CD4-positive, CD25-positive, alpha-beta regulatory T cell (primary cell): ENCODE measurements at regions not wholly inside any gene's neighbourhood (a gene's known extent, or its start where the extent isn't known, plus 50 kb on each side); places are given as distances from the start of the nearest gene placed in this dataset.

ENCODE experiments used
- ATAC-seq, 2 donors: fragments of 150-1000 bp; cut with Tn5 transposase; one replicate each; pipeline ENCODE4 v1.10.0; 2021; ENCODE audit warnings: low read depth in 2 of 2, moderate number of reproducible peaks in 2 of 2, moderate library complexity in 1 of 2
- DNase-seq, 3 donors: peaks; one replicate each; pipeline versions ENCODE4 v3.0.0 to v3.0.0-alpha.2; 2012 to 2022; ENCODE audit warnings: mixed read lengths in 1 of 3
- H3K27ac ChIP-seq: one replicate; pipeline ENCODE4 v1.7.0; 2013; ENCODE audit warnings: mild to moderate bottlenecking, low read length; ENCODE audit not compliant: insufficient read depth, poor library complexity, severe bottlenecking
- H3K27me3 ChIP-seq: one replicate; pipeline ENCODE4 v1.7.0; 2013; ENCODE audit warnings: low read length; ENCODE audit not compliant: control insufficient read depth, insufficient read depth
- H3K36me3 ChIP-seq: one replicate; pipeline ENCODE4 v1.7.0; 2013; ENCODE audit warnings: mild to moderate bottlenecking, low read length, moderate library complexity; ENCODE audit not compliant: control insufficient read depth, insufficient read depth
- H3K4me1 ChIP-seq: 2 replicates; pipeline ENCODE4 v1.7.0; 2013; ENCODE audit warnings: mild to moderate bottlenecking, low read length; ENCODE audit not compliant: insufficient read depth, control insufficient read depth, poor library complexity, severe bottlenecking
- H3K4me3 ChIP-seq: one replicate; pipeline ENCODE4 v1.7.0; 2013; ENCODE audit warnings: low read depth, mild to moderate bottlenecking, low read length, moderate library complexity
- H3K9me3 ChIP-seq, 2 experiments: 1 replicate in 1 of 2; 2 replicates in 1 of 2; pipeline ENCODE4 v1.7.0; 2013; ENCODE audit warnings: low read length in 2 of 2, mild to moderate bottlenecking in 1 of 2, moderate library complexity in 1 of 2; ENCODE audit not compliant: control insufficient read depth in 2 of 2
- H3K27ac Mint-ChIP-seq, 3 donors: one replicate each; pipeline ENCODE4 v1.8.0; 2020 to 2022; ENCODE audit warnings: mild to moderate bottlenecking in 3 of 3, mixed read lengths in 3 of 3, moderate library complexity in 2 of 3
- H3K27me3 Mint-ChIP-seq: one replicate; pipeline ENCODE4 v1.8.0; 2022; ENCODE audit warnings: mild to moderate bottlenecking, mixed read lengths
- H3K36me3 Mint-ChIP-seq: one replicate; pipeline ENCODE4 v1.8.0; 2020; ENCODE audit warnings: mixed read lengths
- H3K4me1 Mint-ChIP-seq, 4 donors: one replicate each; pipeline ENCODE4 v1.8.0; 2020 to 2022; ENCODE audit warnings: mixed read lengths in 4 of 4, mild to moderate bottlenecking in 1 of 4
- H3K4me3 Mint-ChIP-seq, 4 donors: one replicate each; pipeline ENCODE4 v1.8.0; 2020 to 2022; ENCODE audit warnings: mild to moderate bottlenecking in 4 of 4, mixed read lengths in 4 of 4, moderate library complexity in 3 of 4
- H3K9me3 Mint-ChIP-seq, 7 donors: one replicate each; pipeline ENCODE4 v1.8.0; 2020 to 2022; ENCODE audit warnings: mixed read lengths in 7 of 7, mild to moderate bottlenecking in 3 of 7, moderate library complexity in 2 of 7

DNA sequence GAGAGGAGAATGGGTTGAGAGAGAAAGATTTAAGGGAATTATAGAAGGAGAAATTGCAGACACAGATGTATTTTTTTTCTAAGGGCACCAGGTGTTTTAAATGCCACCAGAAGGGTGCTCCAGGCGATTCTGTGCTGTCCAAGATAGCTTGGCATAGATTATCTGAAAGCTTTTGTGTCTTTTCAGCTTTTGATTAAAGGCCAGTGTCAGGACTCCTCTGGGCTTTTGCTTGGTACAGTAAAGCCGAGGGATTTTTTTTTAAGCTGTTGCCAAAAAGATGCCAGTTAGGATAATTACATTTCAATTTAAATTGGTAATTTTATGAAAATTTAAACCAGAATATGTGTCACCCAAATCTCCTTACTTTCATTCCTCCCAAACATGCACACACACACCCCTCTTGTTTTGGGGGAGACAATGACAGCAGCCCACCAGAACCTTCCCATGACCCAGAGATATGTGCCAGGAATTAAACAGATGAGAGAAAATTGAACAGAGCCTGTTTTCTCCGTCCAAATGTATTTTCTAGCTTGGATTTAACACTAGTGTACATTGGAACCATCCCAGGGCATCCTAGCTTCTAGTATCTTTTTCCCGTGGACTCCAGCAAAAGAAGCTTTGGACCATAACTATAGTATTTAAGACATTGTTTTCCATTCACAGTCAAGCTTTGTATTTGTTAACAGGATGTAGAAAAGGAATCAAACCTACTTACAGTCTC is 670.7 kb upstream of the CXADR start:
- Histone ChIP-seq H3K4me3 (no peak overlapping the region), H3K27ac (no peak overlapping the region), H3K4me1 (no peaks in the 10 kb centered on the region), H3K36me3 (no peaks in the 10 kb centered on the region), H3K27me3 (no peaks in the 10 kb centered on the region), H3K9me3 (no peaks in the 10 kb centered on the region)
- DNase-seq (no peak), ATAC-seq (no peak)
- Mint-ChIP-seq H3K27me3 (no peaks in the 10 kb centered on the region), H3K9me3 (peaks cover 0 to 23% (median 8%) of the 10 kb centered on the region in 7 donors), H3K36me3 (no peaks in the 10 kb centered on the region), H3K27ac (no peak overlapping the region), H3K4me1 (no peaks in the 10 kb centered on the region), H3K4me3 (no peak overlapping the region)

DNA sequence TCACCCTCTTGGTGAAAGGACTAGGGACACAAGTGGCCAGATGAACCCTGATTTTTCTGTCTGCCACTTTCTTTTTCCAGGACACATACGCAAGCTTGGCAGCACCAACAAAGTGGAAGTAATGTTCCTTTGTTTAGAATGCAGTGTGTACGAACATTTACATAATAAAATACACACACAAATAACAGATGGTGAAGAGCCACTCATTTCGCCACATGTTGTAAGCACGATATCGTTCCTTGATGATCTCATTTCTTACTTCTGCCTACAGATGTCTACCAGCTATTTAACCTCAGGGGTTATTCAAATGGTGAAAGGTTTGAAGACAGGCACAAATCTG is 670.2 kb upstream of the CXADR start:
- no peaks in the 10 kb centered on the region for H3K36me3 Mint-ChIP-seq
- no peaks in the 10 kb centered on the region for H3K27me3 ChIP-seq
- no peaks in the 10 kb centered on the region for H3K4me1 Mint-ChIP-seq
- no peaks in the 10 kb centered on the region for H3K27me3 Mint-ChIP-seq
- H3K36me3 ChIP-seq, result no peaks in the 10 kb centered on the region
- H3K27ac ChIP-seq, result no peak overlapping the region
- H3K27ac Mint-ChIP-seq, result no peak overlapping the region
- no peak overlapping the region for H3K4me3 ChIP-seq
- ATAC-seq, result no peak
- no peak for DNase-seq
- H3K4me3 Mint-ChIP-seq, result no peak overlapping the region
- no peaks in the 10 kb centered on the region for H3K9me3 ChIP-seq
- H3K4me1 ChIP-seq, result no peaks in the 10 kb centered on the region
- peaks cover 0 to 23% (median 8%) of the 10 kb centered on the region in 7 donors for H3K9me3 Mint-ChIP-seq

DNA sequence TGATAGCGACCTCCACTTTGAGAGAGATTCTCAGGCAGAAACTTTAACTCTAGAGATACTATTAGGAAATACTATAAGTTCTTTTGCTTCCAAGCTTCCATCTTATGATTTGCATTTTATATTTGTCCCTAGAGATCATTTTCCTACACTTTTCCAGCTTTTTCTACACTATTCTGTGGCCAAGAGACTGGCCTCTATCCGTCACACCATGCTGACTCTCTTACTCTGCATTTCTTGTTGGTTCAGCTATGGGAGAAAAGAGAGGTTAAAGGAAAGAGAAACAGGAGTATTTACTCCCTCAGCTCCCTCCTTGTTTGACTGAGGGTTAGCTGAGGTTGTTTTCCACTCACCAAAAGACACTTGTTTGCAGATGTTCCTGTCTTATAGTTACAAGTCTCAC is 665.6 kb upstream of the CXADR start:
- ATAC-seq, result no peak
- Mint-ChIP-seq H3K27ac (no peak overlapping the region), H3K4me1 (no peaks in the 10 kb centered on the region)

DNA sequence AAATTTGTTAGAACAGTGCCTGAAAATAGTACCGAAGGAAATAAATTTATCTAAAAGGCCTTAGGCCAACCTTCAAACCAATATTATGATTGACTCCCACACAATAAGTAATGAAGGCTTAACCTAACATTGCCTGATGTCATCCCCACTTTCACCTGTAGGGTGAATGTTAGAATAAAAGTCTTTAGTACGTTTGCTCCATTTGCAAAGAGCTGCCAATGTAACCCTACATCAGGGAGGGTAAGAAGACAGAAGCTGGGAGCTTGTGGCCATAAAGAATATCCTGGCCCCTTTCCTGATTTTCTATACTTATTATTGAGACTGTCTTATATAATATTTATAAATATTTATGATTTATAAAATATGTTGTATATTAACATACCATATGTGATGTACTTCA is 661.8 kb upstream of the CXADR start:
- no peak for DNase-seq
- H3K9me3 ChIP-seq, result peaks cover 3 to 4% of the 10 kb centered on the region in 2 experiments
- no peaks in the 10 kb centered on the region for H3K4me1 ChIP-seq
- Mint-ChIP-seq H3K4me3 (no peak overlapping the region), H3K9me3 (peaks cover 3 to 27% (median 11%) of the 10 kb centered on the region in 7 donors), H3K27me3 (no peaks in the 10 kb centered on the region), H3K4me1 (no peaks in the 10 kb centered on the region), H3K27ac (no peak overlapping the region), H3K36me3 (no peaks in the 10 kb centered on the region)
- H3K4me3 ChIP-seq, result no peak overlapping the region
- no peaks in the 10 kb centered on the region for H3K36me3 ChIP-seq
- no peak overlapping the region for H3K27ac ChIP-seq
- no peak for ATAC-seq
- H3K27me3 ChIP-seq, result no peaks in the 10 kb centered on the region

More for the DNA sequence above, 665.6 kb upstream of the CXADR start:
- Mint-ChIP-seq H3K27me3 (no peaks in the 10 kb centered on the region), H3K9me3 (peaks cover 0 to 28% (median 11%) of the 10 kb centered on the region in 7 donors), H3K36me3 (no peaks in the 10 kb centered on the region), H3K4me3 (no peak overlapping the region)
- H3K36me3 ChIP-seq, result no peaks in the 10 kb centered on the region
- H3K27ac ChIP-seq, result no peak overlapping the region
- no peak overlapping the region for H3K4me3 ChIP-seq
- no peaks in the 10 kb centered on the region for H3K27me3 ChIP-seq
- H3K4me1 ChIP-seq, result no peaks in the 10 kb centered on the region
- no peak for DNase-seq
- peaks cover 0 to 3% of the 10 kb centered on the region in 2 experiments for H3K9me3 ChIP-seq

DNA sequence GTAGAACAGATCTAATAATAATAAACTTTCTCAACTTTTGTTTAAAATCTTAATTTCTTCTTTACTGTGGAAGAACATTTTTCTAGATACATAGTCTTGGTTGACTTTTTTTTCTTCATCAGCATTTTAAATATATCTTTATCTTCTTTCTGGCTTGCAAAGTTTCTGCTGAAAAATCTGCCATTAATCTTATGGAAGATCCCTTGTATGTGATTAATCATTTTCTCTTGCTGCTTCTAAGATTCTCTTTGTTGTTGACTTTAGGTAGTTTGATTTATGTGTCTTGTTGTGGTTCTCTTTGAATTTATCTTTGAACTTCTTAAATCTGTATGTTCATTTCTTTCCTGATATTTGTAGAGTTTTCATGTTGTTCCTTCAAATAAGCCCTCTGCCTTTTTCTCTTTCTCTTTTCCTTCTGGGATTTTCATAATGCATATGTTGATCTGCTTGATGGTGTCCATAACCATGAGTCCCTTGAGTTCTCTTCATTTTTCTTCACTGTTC is 657.6 kb upstream of the CXADR start:
- no peaks in the 10 kb centered on the region for H3K36me3 ChIP-seq
- H3K27ac Mint-ChIP-seq, result no peak overlapping the region
- no peak for ATAC-seq
- no peak overlapping the region for H3K4me3 Mint-ChIP-seq
- H3K9me3 Mint-ChIP-seq, result peaks cover 3 to 37% (median 14%) of the 10 kb centered on the region in 7 donors
- H3K27ac ChIP-seq, result no peak overlapping the region
- H3K27me3 Mint-ChIP-seq, result no peaks in the 10 kb centered on the region
- H3K4me1 Mint-ChIP-seq, result no peaks in the 10 kb centered on the region
- H3K27me3 ChIP-seq, result no peaks in the 10 kb centered on the region
- no peaks in the 10 kb centered on the region for H3K36me3 Mint-ChIP-seq
- peaks cover 3 to 8% of the 10 kb centered on the region in 2 experiments for H3K9me3 ChIP-seq
- no peak for DNase-seq
- no peaks in the 10 kb centered on the region for H3K4me1 ChIP-seq
- H3K4me3 ChIP-seq, result no peak overlapping the region

DNA sequence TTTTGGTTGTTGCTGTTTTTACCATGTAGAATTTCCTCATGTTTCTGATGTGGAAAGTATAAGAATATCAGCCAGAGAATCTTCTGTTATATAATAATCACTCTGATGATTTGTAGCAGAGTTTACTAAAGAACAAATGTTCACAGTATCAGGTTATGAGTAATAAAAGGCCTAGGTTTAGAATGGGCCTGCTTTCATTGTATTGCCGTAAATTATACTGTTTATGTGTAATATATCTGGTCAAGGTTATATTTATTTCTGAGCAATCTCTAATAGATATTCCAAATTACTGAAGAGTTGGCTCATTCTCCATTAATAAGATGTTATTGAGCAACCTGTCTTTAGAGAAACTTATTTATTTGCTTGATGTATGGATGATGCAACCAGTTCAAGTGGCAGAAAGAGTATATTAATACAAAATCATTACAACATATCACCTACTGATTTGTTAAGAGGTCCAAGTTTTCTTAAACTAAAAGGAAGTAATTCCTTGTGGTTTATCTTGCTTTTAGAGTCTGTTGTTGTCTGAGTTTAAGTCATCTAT is 649.4 kb upstream of the CXADR start:
- Histone ChIP-seq H3K4me1 (no peaks in the 10 kb centered on the region), H3K9me3 (peaks cover 0 to 2% of the 10 kb centered on the region in 2 experiments), H3K27ac (no peak overlapping the region), H3K27me3 (no peaks in the 10 kb centered on the region), H3K36me3 (no peaks in the 10 kb centered on the region), H3K4me3 (no peak overlapping the region)
- no peaks in the 10 kb centered on the region for H3K36me3 Mint-ChIP-seq
- H3K4me1 Mint-ChIP-seq, result no peaks in the 10 kb centered on the region
- H3K4me3 Mint-ChIP-seq, result no peak overlapping the region
- no peaks in the 10 kb centered on the region for H3K27me3 Mint-ChIP-seq
- no peak for DNase-seq
- peaks cover 0 to 21% (median 6%) of the 10 kb centered on the region in 7 donors for H3K9me3 Mint-ChIP-seq
- ATAC-seq, result no peak
- no peak overlapping the region for H3K27ac Mint-ChIP-seq

DNA sequence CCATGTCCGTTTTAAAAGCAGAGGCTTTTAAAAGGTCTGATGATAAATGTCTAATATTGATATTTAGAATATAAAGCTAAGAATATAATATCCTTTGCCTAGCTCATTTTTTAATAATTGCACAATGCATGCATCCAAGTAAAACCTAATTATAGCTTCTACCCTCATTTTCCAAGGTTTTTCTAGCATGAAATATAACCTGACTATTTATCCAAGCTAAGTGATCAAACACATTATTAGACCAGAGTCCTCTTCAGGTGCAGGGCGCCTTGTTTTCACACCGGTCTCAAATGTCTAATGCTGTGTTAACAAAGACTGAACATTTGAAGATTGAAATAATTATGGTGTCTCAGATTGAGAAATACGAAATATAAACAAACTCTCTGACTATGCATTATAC is 648.9 kb upstream of the CXADR start:
- peaks cover 0 to 17% (median 6%) of the 10 kb centered on the region in 7 donors for H3K9me3 Mint-ChIP-seq
- H3K9me3 ChIP-seq, result peaks cover 0 to 1% of the 10 kb centered on the region in 2 experiments
- H3K27me3 ChIP-seq, result no peaks in the 10 kb centered on the region
- H3K4me1 Mint-ChIP-seq, result no peaks in the 10 kb centered on the region
- DNase-seq, result no peak
- no peak overlapping the region for H3K27ac Mint-ChIP-seq
- H3K4me3 ChIP-seq, result no peak overlapping the region
- no peak overlapping the region for H3K4me3 Mint-ChIP-seq
- ATAC-seq, result no peak
- no peaks in the 10 kb centered on the region for H3K36me3 ChIP-seq
- no peak overlapping the region for H3K27ac ChIP-seq
- H3K4me1 ChIP-seq, result no peaks in the 10 kb centered on the region
- no peaks in the 10 kb centered on the region for H3K27me3 Mint-ChIP-seq
- no peaks in the 10 kb centered on the region for H3K36me3 Mint-ChIP-seq

DNA sequence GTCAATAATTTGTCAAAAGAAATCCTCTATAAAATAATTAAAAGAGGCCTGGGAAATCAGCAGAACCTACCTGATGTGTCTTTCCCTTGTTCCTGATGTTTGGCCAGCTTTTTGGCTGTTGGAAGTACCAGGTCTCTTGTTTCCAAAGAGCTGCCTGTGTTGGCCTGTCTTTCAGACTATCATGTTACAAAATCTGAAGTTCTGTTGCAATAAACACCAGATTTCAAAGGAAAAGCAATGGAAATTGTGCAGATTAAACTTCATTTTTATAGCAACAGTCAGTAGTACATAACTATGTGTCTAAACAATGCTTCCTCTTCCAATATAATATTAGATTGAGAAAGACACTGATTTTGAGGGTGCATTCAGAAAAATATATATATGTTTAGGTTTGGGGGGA is 647.2 kb upstream of the CXADR start:
- H3K9me3 Mint-ChIP-seq, result peaks cover 0 to 15% (median 5%) of the 10 kb centered on the region in 7 donors
- H3K4me3 ChIP-seq, result no peak overlapping the region
- H3K9me3 ChIP-seq, result peaks cover 0 to 1% of the 10 kb centered on the region in 2 experiments
- no peak overlapping the region for H3K27ac ChIP-seq
- DNase-seq, result no peak
- no peaks in the 10 kb centered on the region for H3K27me3 Mint-ChIP-seq
- no peaks in the 10 kb centered on the region for H3K36me3 ChIP-seq
- H3K4me1 ChIP-seq, result no peaks in the 10 kb centered on the region
- no peaks in the 10 kb centered on the region for H3K4me1 Mint-ChIP-seq
- no peaks in the 10 kb centered on the region for H3K36me3 Mint-ChIP-seq
- no peak for ATAC-seq
- H3K27me3 ChIP-seq, result no peaks in the 10 kb centered on the region
- H3K4me3 Mint-ChIP-seq, result no peak overlapping the region
- no peak overlapping the region for H3K27ac Mint-ChIP-seq
